Activated CD4-positive, alpha-beta T cell treated with anti-CD3 and anti-CD28 coated beads for 48 hours (primary cell): ENCODE measurements at regions not wholly inside any gene's neighbourhood (a gene's known extent, or its start where the extent isn't known, plus 50 kb on each side); places are given as distances from the start of the nearest gene placed in this dataset.

Experiments used
- DNase-seq: peaks from one replicate; pipeline ENCODE4 v3.0.0-alpha.2; 2020

DNA sequence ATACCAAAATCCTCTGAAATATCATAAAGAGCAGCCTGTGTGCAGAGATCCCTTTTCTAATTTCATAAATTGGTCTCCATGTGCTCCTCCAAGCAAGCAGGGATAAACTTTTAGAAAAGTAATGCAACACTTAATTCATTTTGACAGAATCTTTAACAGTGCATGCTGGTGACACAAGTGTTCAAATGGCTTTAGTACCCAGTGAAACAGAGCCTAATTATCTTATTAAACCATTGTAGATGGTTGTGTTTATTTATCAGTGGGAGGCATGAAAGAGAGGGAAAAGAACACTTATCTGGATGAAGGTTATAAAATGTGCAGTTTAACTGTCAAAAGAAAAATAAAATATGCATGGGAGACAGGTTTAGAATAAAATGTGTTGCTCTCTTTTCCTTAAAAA is 945.0 kb upstream of the PCDH20 start:
- DNase-seq: no peak

DNA sequence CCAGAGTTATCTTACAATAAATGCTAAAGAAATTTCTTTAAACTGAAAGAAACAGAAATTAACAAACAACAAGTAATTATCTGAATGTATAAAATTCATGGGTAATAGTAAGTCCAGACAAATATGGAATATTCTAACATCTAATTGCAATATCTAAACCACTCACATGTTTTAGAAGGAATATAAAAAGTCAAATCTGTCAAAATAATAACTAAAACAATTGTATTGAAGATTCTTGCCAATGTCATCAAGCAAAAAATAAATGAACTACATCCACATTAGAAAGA is 942.9 kb upstream of the PCDH20 start:
- no peak for DNase-seq

DNA sequence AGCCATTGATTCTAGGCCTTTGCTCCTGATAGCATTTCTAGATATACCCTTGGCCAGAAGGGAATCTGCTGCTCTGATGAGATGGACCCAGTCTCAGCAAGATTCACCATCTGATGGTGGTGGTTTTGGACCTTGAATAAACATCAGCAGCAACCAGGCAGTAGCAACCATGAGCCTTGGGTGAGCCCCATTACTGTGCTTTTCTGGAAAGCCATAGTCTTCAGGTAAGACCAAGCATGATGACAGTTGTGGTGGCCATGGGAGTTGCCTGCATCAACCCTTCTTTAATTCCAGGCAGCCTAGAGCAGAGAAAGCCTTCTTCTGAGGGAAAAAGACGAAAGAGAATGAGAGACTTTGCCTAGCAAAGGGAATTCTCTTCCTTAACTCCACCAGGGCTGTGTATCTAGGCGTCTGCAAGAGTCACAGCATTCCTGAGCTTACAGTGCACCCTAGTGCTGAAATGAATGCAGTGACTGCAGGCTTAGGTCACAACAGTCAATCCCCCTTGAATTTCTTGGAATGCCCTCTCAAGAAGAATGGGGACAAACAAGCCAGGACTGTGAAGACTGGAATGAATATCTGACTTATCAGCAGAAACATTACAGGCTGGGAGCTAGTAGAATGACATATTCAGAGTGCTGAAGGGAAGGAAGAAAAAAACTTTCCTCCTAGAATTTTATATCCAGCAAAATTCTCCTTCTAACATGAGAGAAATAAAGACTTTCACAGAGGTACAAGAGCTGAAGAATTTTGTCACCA is 942.4 kb upstream of the PCDH20 start:
- no peak for DNase-seq

DNA sequence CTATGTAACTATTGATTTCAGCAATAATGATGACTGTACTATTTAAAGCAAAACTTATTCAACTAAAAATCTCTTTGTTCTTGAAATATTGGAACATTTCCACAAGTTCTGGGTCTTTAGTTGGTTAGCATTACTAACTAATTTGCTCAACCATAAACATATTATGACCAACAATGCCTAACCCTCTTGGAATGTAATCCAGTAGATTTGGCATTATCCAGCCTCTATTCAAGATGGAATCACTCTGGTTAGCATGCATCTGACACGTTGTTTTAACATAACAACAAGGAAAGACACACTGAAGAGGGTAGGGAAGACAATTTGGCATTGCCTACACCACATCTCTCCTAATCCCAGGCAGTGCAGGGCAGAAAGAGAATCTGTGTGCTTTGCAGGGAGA is 941.3 kb upstream of the PCDH20 start:
- DNase-seq: no peak

DNA sequence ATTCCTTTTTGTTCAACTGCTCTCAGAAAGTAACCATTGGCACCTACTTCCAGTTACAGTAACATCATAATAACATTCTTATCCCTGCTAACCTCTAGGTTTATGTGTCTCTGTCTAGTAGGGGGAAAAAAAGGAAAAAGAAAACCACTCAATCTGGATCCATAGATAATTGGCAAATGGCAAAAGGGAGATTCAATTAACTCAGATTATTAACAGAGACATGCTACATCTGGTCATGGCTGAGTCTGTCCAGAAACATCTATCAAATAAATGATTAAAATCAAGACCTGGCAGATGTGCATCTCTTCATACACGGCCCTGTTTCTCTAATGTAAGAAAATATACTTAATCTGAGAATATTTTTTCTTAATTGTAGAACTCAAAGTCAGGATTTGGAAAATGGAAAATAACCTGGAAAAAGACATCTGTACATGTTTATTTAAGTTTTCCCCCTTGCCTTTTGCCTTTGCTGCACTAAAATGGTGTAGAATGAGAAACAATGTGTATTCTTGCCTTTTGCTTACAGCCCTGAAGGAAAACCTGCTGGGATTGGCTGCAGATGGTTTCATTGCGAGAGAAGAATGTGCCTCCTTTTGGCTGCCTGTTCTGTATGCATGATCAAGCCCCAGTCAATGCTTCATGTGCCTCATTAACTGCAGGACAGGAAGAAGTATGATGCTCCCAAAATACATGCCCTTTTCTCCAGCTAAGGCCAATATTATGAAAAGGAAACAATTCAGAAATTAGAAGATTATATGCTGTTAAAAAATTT is 921.6 kb upstream of the PCDH20 start:
- no peak for DNase-seq

DNA sequence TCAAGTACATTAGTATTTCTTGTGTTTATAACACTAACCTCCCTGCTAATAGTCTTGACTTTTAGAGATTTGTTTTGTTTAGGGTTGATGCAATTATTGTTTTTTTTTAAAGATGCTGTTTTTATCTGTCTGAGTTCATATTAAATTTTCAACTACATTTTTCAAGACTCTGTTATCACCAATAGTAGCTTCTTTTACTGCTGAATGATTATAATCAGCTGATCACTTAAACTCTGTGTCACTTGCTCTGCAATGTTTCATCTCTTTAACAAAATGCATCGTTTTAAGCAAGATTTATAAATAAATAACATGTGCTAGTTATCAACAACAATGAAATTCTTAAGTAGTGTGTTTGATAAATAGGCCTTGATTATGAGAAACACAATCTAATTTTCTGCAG is 920.9 kb upstream of the PCDH20 start:
- DNase-seq: no peak

DNA sequence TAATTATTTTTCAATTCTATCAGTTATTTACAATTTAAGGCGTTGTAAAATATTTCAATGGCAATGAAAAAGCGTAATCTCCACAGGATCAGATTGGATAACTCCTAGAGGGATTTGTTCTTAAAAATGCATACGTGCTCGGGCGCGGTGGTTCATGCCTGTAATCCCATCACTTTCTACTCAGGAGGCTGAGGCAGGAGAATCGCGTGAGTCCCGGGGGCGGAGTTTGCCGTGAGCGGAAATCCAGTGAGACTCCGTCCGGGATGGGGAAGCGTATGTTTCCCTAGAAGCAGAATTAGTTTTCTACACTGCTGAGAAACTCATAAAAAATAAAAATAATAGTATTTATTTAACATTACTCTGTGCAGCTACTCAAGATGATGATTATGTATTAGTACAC is 917.8 kb upstream of the PCDH20 start:
- DNase-seq: no peak

DNA sequence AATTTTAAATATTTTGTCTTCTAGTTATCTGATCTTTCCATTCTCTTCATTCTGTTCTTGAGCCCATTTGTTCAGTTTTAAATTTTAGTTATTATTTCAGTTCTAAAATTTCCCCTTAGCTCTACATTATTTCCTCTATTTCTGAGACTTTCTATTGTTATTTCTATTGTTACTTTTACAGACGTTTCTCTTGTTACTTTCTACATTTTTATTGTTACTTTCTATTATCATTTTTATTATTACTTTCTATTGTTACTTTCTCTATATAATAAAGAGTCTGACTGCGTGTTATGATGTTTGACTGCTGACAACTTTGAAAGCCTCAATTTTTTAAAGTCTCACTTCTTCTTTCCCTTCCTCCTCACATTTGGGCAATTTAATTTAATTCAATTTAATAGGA is 915.7 kb upstream of the PCDH20 start:
- no peak for DNase-seq

DNA sequence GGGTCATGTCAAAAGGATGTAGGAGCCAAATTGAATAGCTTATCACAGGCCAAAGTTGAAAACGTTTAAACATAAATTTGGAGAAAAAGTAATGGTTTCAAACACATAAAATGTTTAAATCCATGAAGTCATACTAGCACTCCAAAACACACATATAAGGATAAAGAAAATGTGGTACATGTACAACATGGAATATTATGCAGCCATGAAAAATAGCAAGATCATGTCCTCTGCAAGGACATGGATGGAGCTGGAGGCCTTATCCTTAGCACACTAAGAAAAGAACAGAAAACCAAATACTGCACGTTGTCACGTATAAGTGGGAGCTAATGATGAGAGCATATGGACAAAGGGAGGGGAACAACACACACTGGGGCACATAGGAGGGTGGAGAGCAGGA is 911.7 kb upstream of the PCDH20 start:
- DNase-seq: no peak

DNA sequence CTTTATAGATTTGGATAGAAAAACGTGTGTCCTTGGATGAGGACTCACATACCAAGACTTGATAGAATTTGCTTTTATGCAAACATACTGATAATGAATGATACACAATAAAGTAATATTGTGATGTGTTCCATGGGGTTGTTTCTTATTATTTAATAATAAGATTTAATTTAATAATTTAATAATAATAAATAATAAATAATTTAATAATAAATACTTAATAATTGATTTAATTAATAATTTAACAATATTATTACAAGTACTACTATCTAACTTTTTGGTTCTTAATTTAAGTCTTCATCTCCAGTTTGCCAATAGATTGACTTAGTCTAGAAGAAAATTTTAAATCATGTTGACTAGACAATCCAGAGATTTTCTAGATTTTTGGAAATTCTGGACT is 909.2 kb upstream of the PCDH20 start:
- DNase-seq: no peak

DNA sequence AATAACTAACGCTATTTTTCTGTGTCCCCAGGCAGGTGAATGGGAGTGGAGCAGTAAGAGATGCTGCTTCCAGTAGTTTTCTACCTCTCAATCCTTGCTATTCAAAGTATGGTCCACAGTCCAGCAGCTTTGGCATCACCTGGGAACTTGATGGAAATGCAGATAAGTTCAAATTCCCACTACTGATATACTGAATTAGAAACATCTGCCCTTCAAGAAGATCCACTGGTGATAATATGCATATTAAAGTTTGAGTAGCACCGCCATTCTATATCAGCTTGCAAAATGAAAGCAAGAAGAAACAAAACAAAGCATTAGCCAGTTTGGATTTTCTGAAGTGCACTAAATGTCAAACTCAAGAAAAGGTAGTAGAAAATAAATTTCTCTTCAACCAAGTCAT is 906.2 kb upstream of the PCDH20 start:
- DNase-seq: no peak

DNA sequence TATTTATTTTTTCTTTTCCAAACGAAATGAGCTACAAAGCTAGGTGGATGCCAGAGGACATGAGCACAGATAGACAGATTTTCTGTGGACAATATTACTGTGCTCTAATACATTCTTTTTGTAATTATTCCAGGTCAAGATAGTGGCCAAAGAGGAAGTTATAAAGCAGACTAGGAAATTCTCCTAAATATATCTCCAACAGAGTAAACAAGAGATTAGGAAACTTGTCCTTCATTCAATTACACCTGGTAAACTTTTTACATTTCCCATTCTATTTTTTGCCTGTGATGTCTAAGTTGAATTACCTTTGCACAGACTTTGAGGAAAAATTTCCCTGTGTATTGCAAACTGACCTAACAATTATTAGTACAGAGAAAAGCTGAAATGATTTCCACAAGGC is 905.5 kb upstream of the PCDH20 start:
- no peak for DNase-seq

DNA sequence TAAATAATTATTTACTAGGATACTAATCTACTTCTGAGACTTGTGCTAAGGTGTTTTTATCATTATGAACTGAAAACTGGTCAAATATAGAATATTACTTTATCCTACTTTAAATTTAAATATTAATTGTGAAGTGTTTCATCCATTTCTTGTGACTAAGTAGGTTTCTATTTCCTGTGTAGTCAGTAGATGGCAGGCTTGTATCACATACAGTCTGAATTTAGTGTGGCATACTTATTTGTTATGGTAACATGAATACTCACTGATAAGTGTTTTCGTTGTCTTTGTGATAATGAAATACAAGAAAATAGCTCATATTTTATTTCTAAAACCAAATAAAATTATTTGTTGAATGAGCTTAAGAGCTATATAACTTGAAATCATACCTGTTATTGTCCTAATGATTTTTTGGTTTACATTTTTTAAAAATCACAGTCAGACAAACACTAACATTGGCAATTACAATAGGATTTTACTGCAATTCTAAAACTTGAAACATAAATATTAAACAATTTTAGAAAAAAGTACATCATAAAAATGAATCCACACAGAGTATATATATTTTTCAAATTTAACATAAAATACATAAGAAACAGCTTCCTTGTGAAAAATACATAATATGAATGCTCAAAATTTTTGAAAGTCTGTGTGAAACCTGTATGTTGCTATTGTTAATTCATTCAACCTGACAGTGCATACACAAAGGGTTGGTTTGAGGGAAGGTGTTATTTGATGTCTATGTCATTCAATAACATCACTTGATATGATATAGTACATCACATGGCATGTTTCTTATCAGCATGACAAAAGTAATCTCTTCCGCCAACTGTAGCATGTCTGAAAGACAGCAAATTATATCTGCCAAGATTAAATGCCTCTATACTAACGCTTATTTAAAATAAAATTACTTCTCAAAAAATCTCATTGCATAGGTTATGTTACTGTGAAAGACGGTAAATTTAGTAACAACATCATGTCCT is 904.8 kb upstream of the PCDH20 start:
- DNase-seq: no peak

DNA sequence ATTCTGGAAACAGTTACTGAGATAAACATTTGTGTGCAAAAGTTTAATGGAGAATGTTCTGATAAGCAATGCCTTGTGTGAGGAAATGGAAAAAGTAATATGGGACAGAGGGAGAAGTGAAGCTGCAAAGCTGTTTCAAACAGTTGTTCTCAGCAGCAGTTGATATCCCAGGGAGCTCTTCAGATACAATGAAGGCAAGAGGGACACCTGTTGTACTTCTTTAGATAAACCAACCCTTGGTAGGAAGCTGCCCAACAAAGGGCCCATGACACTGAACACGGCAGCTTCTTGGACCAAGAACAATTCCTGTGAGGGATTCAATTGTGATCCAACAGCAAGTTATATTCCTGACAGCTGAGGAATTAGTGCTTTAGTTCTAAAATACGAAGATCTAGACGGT is 894.3 kb upstream of the PCDH20 start:
- DNase-seq: no peak

DNA sequence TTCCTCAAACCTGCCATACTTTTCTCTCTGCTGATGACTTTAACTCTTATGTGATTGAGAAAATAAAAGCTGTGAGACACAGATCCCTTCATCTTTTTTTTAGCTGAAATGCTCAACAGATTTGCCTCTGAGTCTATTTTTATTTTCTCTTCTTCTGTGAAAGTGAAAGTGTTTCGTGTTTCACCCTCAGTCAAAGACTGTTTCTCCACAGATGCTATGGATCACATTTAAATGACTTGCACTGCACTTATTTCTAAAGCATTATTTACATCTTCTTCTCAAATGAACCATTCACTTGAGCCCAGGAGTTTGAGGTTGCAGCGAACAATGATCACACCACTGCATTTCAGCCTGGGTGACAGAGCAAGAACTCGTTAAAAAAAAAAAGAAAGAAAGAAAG is 890.1 kb upstream of the PCDH20 start:
- no peak for DNase-seq

DNA sequence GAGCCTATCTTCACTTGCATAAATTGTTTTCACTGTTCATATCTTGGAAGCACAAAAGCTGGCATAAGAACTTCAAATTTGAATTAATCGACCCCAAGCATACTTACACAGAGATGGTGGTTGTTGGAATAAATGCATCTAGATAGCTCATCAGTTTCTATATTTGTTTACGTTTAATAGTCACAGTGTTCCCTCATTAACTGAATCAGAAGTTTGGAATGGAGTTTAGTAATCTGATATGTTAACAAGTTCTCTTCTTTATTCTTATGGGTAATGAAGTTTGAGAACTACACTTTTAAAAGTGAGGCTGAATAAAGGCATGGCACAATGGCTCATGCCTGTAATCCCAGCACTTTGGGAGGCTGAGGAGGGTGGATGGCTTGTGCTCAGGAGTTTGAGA is 886.7 kb upstream of the PCDH20 start:
- no peak for DNase-seq

DNA sequence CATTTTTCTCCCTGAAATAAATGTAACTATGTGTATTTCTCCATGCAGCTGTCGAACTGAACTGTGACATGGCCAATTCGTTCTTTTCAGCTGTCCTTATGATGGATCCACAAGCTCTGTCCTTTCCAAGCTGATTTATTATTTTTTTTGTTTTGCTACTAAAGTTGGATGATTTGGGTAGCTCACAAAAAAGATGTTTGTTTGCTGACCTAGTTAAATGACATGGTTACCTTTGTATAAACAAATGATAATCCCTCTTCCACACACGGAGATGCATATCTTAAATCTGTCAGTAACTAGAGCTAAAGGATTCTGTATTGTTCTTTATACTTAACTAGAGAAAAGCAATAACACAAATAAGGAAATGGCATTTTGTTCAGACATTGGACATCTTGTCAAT is 884.3 kb upstream of the PCDH20 start:
- no peak for DNase-seq

DNA sequence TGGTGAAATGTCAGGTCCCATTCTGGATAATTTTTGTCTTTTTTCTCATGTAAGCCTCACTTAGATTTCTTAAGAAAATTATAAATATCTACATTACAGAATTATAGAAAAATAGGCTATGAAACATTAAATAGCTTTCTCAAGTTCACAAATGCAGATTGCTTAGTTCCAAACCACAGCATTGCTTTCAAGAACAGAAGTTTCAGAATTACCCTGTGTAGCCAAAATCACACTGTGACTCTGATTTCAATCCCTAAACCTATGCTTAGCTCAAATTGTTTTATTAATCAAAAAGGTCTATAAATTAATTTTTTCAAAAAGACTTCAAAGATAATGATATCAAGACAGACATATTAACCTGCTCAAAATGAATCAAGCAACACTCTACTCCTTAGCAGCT is 881.2 kb upstream of the PCDH20 start:
- no peak for DNase-seq

DNA sequence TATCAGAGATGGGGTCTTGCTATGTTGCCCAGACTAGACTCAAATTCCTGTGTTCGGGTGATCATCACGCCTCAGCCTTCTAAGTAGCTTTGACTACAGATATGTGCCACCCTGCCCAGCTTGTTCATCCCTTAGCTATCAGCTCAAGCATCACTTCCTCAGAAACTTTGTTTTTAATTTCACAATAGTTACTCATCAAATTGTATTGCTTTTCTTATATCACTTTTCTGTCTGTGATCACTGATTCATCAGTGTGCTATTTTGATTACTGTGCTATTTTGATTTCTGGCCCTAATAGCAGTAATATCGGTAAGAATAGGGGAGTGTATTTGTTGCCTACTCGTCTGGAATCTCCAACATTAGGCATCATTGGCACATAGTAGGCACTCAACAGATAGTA is 878.6 kb upstream of the PCDH20 start:
- no peak for DNase-seq

DNA sequence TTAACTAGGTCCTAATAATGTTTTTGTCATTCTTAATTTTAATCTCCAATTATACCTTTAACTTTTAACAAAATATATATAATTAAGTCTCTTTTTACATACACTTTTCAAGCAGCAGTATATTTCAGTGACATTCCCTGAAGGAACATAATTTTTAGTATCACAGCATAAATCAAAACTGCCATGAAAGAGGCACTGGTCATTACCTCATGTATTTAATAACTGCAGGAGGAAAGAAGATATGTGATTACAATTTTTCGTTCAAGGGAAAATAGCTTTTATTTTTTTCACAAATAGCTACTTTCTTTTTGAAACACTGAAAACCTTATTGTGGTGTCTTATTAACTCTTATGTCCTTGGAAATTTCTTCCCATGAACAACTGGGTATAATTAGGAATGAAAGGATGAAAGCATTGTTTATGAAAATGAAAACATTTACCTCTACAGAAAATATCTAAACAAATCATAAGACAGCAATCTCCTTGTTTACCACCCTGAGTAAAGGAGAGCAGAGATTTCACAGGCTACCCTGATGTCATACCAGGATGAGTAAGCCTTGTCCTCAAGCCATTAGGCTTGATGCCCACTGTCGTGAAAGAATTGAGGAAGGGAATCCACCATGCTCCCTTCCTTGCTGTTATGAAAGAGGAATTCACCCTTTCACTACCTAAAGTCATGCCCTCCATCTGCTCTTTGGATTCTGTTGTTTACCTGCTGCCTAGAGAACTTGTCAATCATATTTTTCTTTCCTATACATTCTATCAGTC is 877.2 kb upstream of the PCDH20 start:
- no peak for DNase-seq

DNA sequence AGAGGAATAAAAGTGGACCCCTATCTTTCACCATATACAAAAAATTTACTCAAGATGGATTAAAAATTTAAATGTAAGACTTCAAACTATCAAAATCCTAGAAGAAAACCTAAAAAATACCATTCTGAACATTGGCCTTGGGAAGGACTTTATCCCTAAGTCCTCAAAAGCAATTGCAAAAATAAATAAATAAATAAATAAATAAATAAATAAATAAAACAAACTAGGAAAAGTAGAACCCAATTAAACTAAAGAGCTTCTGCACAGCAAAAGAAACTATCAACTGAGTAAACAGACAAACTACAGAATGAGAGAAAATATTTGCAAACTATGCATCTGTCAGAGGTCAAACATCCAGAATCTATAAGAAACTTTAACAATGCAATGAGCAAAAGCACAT is 874.9 kb upstream of the PCDH20 start:
- DNase-seq: no peak

DNA sequence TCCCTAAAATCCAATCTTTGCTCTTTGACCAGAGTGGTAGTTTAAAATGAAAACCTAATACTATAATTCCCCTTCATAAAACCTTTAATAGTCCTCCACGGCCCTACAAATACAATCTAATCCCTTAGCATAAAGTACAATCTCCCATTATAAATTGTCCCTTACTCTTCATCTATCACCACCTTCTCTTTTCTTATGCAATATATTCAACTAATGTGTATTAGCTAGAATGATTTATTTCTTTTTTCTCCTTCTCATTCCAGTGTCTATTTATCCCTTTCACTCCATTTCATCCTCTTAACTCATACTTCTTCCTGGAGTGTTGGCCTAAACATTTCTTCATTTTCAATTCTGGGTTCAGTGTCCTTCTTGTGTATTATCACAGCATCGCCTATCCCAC is 872.1 kb upstream of the PCDH20 start:
- DNase-seq: no peak

DNA sequence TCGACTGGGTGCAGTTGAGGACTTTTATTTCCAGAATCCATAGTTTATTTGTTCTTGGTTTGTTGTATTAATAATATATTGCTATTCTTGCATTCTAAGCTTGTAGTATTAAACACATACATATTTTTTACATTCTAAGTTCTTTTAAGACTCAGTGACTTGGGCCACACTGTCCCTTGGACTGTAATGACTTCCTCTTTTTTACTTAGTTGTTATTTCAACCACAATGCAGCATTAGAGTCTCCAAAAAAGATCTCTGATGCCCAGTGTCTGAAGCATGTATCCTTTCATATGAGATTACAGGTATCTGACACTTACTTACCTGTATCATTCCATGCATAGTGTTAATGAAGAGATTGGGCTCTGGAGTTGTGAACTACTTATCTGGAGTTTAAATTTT is 864.9 kb upstream of the PCDH20 start:
- DNase-seq: no peak
